ENCODE measurements at regions not wholly inside any gene's neighbourhood (a gene's known extent, or its start where the extent isn't known, plus 50 kb on each side); places are given as distances from the start of the nearest gene placed in this dataset.
"Not testable (repeated sequence)": the region's sequence is repeated elsewhere in the genome, so short reads cannot be mapped to it uniquely, and the experiment has no call there.

GRCh38 chr4:127313767-127314166 is 319.0 kb upstream of the INTU start:
- no peak for DNase-seq
- Histone ChIP-seq H3K4me3 (ENCODE audit: low read depth in 1 of 2, low read length in 2 of 2) (no peak overlapping the region), H3K79me2 (ENCODE audit: insufficient read depth, low read length) (no peaks in the 10 kb centered on the region), H3K4me2 (ENCODE audit: insufficient read depth, low read length) (no peak overlapping the region), H3K9ac (ENCODE audit: low read depth, low read length) (no peak overlapping the region), H3K27me3 (ENCODE audit: insufficient read depth, low read length, poor library complexity) (no peaks in the 10 kb centered on the region), H4K20me1 (ENCODE audit: insufficient read depth, low read length) (no peaks in the 10 kb centered on the region), H2AFZ (ENCODE audit: low read depth, low read length) (no peak overlapping the region), H3K4me1 (ENCODE audit: insufficient read depth, low read length) (no peaks in the 10 kb centered on the region), H3K9me3 (ENCODE audit: insufficient read depth, low read length, severe bottlenecking) (no peaks in the 10 kb centered on the region), H3K36me3 (ENCODE audit: insufficient read depth, low read length) (no peaks in the 10 kb centered on the region), H3K27ac (ENCODE audit: low read length) (no peak overlapping the region)
- ATAC-seq (ENCODE audit: insufficient read depth, low read depth) = no peak
- TF ChIP-seq CTCF (IDR thresholded peaks at IDR 0.05; ENCODE audit: borderline replicate concordance, extremely low read depth, low read length, poor library complexity, severe bottlenecking) (no peak), EZH2 (IDR thresholded peaks at IDR 0.05; ENCODE audit: borderline replicate concordance, low read depth, low read length, severe bottlenecking) (no peak)

GRCh38 chr4:127327491-127327890 is 305.3 kb upstream of the INTU start:
- no peak for DNase-seq
- Histone ChIP-seq H3K9me3 (ENCODE audit: insufficient read depth, low read length, severe bottlenecking) (no peaks in the 10 kb centered on the region), H2AFZ (ENCODE audit: low read depth, low read length) (no peak overlapping the region), H3K4me3 (ENCODE audit: low read depth in 1 of 2, low read length in 2 of 2) (no peak overlapping the region), H3K27ac (ENCODE audit: low read length) (no peak overlapping the region), H3K27me3 (ENCODE audit: insufficient read depth, low read length, poor library complexity) (no peaks in the 10 kb centered on the region), H3K4me2 (ENCODE audit: insufficient read depth, low read length) (no peak overlapping the region), H4K20me1 (ENCODE audit: insufficient read depth, low read length) (no peaks in the 10 kb centered on the region), H3K79me2 (ENCODE audit: insufficient read depth, low read length) (no peaks in the 10 kb centered on the region), H3K36me3 (ENCODE audit: insufficient read depth, low read length) (no peaks in the 10 kb centered on the region), H3K9ac (ENCODE audit: low read depth, low read length) (no peak overlapping the region), H3K4me1 (ENCODE audit: insufficient read depth, low read length) (no peaks in the 10 kb centered on the region)
- ATAC-seq (ENCODE audit: insufficient read depth, low read depth) = no peak
- TF ChIP-seq CTCF (IDR thresholded peaks at IDR 0.05; ENCODE audit: borderline replicate concordance, extremely low read depth, low read length, poor library complexity, severe bottlenecking) (no peak), EZH2 (IDR thresholded peaks at IDR 0.05; ENCODE audit: borderline replicate concordance, low read depth, low read length, severe bottlenecking) (no peak)

GRCh38 chr4:127335073-127335620 is 297.6 kb upstream of the INTU start:
- Histone ChIP-seq H3K4me3 (ENCODE audit: low read depth in 1 of 2, low read length in 2 of 2) (no peak overlapping the region), H3K4me1 (ENCODE audit: insufficient read depth, low read length) (no peaks in the 10 kb centered on the region), H3K4me2 (ENCODE audit: insufficient read depth, low read length) (no peak overlapping the region), H3K27ac (ENCODE audit: low read length) (no peak overlapping the region), H3K79me2 (ENCODE audit: insufficient read depth, low read length) (no peaks in the 10 kb centered on the region), H4K20me1 (ENCODE audit: insufficient read depth, low read length) (no peaks in the 10 kb centered on the region), H2AFZ (ENCODE audit: low read depth, low read length) (no peak overlapping the region), H3K36me3 (ENCODE audit: insufficient read depth, low read length) (no peaks in the 10 kb centered on the region), H3K27me3 (ENCODE audit: insufficient read depth, low read length, poor library complexity) (no peaks in the 10 kb centered on the region), H3K9ac (ENCODE audit: low read depth, low read length) (no peak overlapping the region), H3K9me3 (ENCODE audit: insufficient read depth, low read length, severe bottlenecking) (no peaks in the 10 kb centered on the region)
- ATAC-seq (ENCODE audit: insufficient read depth, low read depth) = no peak
- no peak for DNase-seq
- TF ChIP-seq CTCF (IDR thresholded peaks at IDR 0.05; ENCODE audit: borderline replicate concordance, extremely low read depth, low read length, poor library complexity, severe bottlenecking) (no peak), EZH2 (IDR thresholded peaks at IDR 0.05; ENCODE audit: borderline replicate concordance, low read depth, low read length, severe bottlenecking) (no peak)

- H3K9ac ChIP-seq (ENCODE audit: low read depth, low read length) = no peak overlapping the region
- no peak overlapping the region for H3K4me3 ChIP-seq (ENCODE audit: low read depth in 1 of 2, low read length in 2 of 2)
- TF ChIP-seq CTCF (IDR thresholded peaks at IDR 0.05; ENCODE audit: borderline replicate concordance, extremely low read depth, low read length, poor library complexity, severe bottlenecking) = no peak
- TF ChIP-seq EZH2 (IDR thresholded peaks at IDR 0.05; ENCODE audit: borderline replicate concordance, low read depth, low read length, severe bottlenecking) = no peak
- ATAC-seq (ENCODE audit: insufficient read depth, low read depth) = no peak
- no peaks in the 10 kb centered on the region for H4K20me1 ChIP-seq (ENCODE audit: insufficient read depth, low read length)
- H3K27me3 ChIP-seq (ENCODE audit: insufficient read depth, low read length, poor library complexity) = no peaks in the 10 kb centered on the region
- DNase-seq = no peak
- no peaks in the 10 kb centered on the region for H3K4me1 ChIP-seq (ENCODE audit: insufficient read depth, low read length)
- H3K9me3 ChIP-seq (ENCODE audit: insufficient read depth, low read length, severe bottlenecking) = no peaks in the 10 kb centered on the region
- no peak overlapping the region for H2AFZ ChIP-seq (ENCODE audit: low read depth, low read length)
- no peak overlapping the region for H3K4me2 ChIP-seq (ENCODE audit: insufficient read depth, low read length)
- H3K36me3 ChIP-seq (ENCODE audit: insufficient read depth, low read length) = no peaks in the 10 kb centered on the region
- H3K27ac ChIP-seq (ENCODE audit: low read length) = no peak overlapping the region
- no peaks in the 10 kb centered on the region for H3K79me2 ChIP-seq (ENCODE audit: insufficient read depth, low read length)
Observed at GRCh38 chr4:127335732-127336131, 297.0 kb upstream of the INTU start.

- H3K4me1 ChIP-seq (ENCODE audit: insufficient read depth, low read length); H3K4me2 ChIP-seq (ENCODE audit: insufficient read depth, low read length); H3K79me2 ChIP-seq (ENCODE audit: insufficient read depth, low read length); H4K20me1 ChIP-seq (ENCODE audit: insufficient read depth, low read length); H3K4me3 ChIP-seq (ENCODE audit: low read depth in 1 of 2, low read length in 2 of 2); H3K27me3 ChIP-seq (ENCODE audit: insufficient read depth, low read length, poor library complexity); H3K36me3 ChIP-seq (ENCODE audit: insufficient read depth, low read length); H3K9me3 ChIP-seq (ENCODE audit: insufficient read depth, low read length, severe bottlenecking); DNase-seq; H3K27ac ChIP-seq (ENCODE audit: low read length); H2AFZ ChIP-seq (ENCODE audit: low read depth, low read length); ATAC-seq (ENCODE audit: insufficient read depth, low read depth); H3K9ac ChIP-seq (ENCODE audit: low read depth, low read length): not testable (repeated sequence)
Observed at GRCh38 chr4:127343123-127343522, 289.6 kb upstream of the INTU start.
